T-helper 1 cell treated with Interleukin-12 subunit alpha and Interleukin-12 subunit beta and Interleukin-4 antibody, amounts not matched to agents 30 ng/mL and 1 ng/mL, for 36 hours (primary cell): ENCODE measurements at regions not wholly inside any gene's neighbourhood (a gene's known extent, or its start where the extent isn't known, plus 50 kb on each side); places are given as distances from the start of the nearest gene placed in this dataset.
"Not testable (repeated sequence)": the region's sequence is repeated elsewhere in the genome, so short reads cannot be mapped to it uniquely, and the experiment has no call there.

ENCODE experiments used
- intact Hi-C: fragments of 100-400 bp; cut with micrococcal nuclease; formaldehyde crosslinking; loops from one replicate; pipeline ENCODE4 v1.15.1; 2024

DNA sequence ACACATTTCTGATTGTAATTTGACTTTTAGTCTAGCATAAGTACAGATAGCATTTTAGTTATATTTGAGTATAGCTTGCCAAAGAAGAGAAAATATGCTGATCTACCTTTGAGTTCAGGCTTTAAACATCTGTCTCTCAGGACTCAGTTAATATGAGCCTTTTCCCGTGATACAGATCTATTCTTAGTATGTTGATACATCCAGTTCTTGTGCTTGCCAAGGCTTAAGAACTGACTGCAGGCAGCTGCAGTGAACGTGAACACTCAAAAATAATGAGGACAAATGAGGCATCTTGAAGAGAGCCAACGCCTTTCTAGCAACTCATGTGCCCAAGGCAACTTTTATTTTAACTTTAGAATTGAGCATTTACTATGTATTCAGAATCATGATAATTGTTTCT is 325.5 kb downstream of the SI start:
- intact Hi-C loops: no loop called here

GRCh38 chr3:164748626-164749025 is 329.7 kb downstream of the SI start:
- intact Hi-C loops: no loop called here

GRCh38 chr3:164741869-164742268 is 336.4 kb downstream of the SI start:
- intact Hi-C loops: no loop called here

GRCh38 chr3:164737174-164737573 is 341.1 kb downstream of the SI start:
- intact Hi-C loops: no loop called here

- intact Hi-C loops: no loop called here
Measured at GRCh38 chr3:164732166-164732565, 346.1 kb downstream of the SI start.

DNA sequence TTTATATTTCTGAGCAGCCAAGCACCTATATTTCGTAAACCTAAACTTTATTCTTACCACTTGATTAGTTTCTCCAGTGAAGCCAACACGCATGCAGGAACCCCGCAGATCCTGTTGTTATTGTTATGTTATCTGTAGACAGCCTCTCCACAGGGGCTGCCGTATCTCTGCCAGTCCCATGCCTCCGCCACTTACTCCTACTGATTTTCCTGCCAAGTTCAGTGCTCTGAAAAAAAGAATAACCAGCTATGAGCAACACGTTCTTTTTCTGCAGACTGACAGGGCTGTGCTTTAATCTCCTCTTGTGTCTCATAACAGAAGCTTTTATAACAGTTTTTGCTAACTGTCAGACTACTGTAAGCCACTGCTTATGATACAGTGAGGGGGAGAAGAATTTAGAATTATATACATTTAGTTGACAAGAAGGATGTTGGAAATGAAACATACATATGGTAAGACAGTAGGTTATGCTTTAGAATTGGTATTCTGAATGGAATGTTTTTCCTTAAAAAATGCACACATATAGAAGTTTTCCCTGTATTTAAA is 347.4 kb downstream of the SI start:
- intact Hi-C loops: no loop called here

GRCh38 chr3:164723396-164723795 is 354.9 kb downstream of the SI start:
- intact Hi-C loops: no loop called here

DNA sequence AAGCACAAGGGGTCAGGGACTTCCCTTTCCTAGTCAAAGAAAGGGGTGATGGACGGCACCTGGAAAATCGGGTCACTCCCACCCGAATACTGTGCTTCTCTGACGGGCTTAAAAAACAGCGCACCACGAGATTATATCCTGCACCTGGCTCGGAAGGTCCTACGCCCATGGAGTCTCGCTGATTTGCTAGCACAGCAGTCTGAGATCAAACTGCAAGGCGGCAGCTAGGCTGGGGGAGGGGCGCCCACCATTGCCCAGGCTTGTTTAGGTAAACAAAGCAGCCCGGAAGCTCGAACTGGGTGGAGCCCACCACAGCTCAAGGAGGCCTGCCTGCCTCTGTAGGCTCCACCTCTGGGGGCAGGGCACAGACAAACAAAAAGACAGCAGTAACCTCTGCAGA is 375.5 kb downstream of the SI start:
- intact Hi-C loops: not testable (repeated sequence)

GRCh38 chr3:164687902-164688301 is 390.4 kb downstream of the SI start:
- intact Hi-C loops: no loop called here

DNA sequence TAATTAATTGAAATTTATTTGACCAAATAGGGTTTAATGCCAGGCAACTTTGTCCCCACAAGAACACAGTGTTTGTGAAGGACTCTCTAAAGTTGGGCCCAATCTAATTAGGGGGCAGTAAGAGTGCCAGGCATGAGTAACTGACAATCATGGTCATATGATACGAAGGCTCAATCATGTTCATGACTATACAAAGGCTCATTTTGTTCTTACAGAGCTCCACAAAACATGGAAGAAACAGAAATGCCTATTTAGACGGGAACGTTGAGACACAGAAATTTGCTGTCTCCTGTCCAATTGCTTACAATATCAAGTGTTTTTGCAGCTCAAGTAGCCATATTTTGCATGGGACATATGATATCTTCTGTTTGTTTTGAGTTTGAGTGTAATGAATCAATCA is 391.1 kb downstream of the SI start:
- intact Hi-C loops: no loop called here

- intact Hi-C loops: no loop called here
Measured at GRCh38 chr3:164683489-164683888, 394.8 kb downstream of the SI start.

GRCh38 chr3:164679245-164679644 is 399.1 kb downstream of the SI start:
- intact Hi-C loops: no loop called here

GRCh38 chr3:164677317-164677716 is 401.0 kb downstream of the SI start:
- intact Hi-C loops: no loop called here

DNA sequence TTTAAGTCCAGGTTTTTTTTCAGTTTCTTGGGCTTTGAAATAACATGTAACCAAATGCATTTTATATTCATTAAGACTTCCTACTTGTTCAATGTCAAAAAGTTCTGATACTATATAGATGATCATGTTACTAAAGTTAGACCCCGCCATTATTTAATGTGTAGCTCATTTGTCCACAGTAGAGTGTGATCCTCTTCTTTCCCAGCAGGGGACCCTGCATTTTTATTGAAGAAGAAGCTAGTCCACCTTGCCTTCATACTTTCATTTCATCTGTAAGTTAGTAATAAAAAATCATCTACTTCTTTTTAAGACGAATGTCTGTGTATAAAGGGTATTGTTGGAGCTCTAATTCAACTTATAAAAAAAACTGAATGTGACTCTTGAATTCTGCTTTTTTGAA is 404.6 kb downstream of the SI start:
- intact Hi-C loops: no loop called here

DNA sequence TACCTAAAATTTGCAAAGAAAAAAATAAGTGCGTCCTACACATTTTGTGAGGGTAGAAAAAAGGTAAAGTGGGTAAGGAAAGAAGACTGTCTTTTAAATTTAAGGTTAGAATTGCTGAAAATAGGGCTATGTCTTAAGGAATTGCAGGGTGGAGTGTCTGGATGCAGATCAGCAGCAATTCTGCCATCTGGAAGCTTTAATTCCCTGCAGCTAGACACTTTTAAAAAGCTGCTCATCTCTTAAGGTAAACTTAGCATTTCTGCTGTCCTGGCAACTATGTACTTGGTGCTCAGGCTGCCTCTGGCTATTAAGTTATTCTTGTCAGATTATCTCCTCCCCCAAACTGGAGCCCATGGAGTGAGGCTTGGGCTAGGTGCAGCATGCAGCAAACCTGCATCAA is 420.2 kb downstream of the SI start:
- intact Hi-C loops: no loop called here

- intact Hi-C loops: no loop called here
Measured at GRCh38 chr3:164657631-164658030, 420.7 kb downstream of the SI start.

DNA sequence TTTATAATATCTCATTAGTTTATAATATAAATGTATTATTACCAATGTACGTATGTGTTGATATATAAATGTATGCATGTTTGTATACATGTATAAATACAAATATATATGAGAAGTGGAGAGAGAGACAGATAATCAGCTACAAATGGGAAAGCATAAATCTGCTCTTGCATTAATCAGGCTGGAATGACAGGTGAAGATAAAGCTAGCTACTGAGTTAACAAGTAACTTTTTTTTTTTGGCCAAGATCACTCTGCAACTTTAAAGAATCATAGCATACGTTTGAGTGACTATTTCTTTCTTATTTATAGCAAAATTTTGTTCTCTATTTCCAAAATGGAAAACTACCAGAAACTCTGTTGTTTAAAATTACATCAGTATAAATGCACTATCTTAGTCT is 422.8 kb downstream of the SI start:
- intact Hi-C loops: no loop called here

DNA sequence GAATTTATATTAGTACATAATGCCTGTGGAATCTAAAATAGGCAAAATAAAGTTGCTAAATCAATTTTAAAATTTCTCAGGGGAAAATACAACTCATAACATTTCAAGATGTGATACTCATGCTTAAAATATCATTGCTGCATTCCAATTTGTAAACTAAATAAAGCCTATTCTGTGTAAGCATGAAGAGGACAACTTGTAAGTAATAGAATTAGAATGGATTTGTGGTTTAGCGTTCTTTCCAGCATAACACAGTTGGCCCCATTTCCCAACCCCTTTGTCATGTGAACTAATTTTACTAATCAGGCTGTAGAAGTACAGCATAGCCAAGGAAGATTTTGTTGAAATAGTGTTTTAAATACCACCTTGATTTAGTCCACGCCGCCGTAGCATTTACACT is 437.2 kb downstream of the SI start:
- intact Hi-C loops: no loop called here

DNA sequence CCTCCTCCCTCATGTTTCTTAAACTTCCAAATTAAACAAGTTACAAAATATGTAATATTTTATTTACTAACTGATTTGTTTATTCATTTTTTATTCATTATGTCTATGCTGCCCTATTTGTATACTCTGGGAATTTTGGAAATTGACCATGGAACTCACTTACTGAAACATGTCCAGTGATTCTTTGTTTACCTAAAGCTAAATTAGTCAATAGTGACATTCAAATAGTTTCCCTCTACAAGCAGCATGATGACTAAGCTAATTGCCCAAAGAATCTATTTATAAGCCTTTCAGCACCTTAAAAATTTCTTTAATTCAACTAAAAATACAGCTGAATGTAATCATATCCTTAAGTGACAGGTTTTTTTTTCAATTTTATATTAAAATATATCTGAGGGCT is 437.7 kb downstream of the SI start:
- intact Hi-C loops: no loop called here

DNA sequence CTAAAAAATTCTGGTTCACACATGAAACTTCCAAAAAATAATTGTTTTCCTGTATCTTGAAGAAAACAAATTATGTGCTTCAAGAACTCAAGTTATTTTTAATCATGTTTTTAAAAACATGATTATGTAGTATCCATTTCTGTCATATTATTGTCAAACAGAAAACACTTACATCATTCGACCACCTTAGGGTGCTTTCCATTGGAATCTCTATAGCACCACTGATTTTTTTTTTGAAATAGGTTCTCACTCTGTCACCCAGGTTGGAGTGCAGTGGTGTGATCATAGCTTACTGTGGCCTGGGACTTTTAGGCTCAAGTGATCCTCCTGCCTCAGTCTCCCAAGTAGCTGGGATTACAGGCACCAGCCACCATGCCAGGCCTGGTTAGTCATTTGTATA is 457.3 kb downstream of the SI start:
- intact Hi-C loops: no loop called here

GRCh38 chr3:164620423-164620822 is 457.9 kb downstream of the SI start:
- intact Hi-C loops: no loop called here

DNA sequence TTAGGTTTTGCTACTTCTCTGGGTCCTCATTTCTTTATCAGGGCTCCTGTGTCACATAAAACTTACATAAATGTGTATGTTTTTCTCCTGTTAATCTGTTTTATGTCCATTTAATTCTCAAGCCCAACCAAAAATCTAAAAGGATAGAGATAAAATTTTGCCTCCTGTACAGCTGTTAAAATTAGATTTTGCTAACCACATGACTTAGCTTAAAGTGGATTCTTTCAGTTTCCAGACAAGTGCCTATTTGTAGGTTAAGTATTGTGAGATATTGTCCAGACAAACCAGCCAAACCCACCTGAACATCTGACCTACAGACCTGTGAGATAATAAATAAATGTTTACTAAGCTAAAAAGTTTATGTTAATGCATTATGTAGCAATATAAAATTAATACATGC is 465.5 kb downstream of the SI start:
- intact Hi-C loops: no loop called here

- intact Hi-C loops: no loop called here
Measured at GRCh38 chr3:164608554-164609276, 469.6 kb downstream of the SI start.

DNA sequence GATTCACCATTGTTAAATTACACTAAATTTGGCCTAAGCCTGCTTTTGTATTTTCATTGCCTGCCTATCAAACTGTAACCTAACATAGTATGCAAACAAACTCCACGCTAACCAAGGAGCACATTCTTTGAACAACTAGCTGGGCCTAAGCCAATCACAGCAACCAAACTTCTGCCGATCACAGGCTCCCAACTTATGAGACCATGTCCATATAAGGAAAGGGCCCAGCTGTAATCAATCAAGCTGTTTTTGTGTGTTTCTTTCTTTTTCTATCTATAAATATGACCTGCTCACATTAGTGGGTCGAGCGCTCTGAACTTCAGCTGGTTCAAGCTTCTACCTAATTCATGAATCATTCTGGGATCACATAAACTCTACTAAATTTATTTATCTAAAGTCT is 473.6 kb downstream of the SI start:
- intact Hi-C loops: no loop called here
